ENCODE measurements at regions not wholly inside any gene's neighbourhood (a gene's known extent, or its start where the extent isn't known, plus 50 kb on each side); places are given as distances from the start of the nearest gene placed in this dataset.

DNA sequence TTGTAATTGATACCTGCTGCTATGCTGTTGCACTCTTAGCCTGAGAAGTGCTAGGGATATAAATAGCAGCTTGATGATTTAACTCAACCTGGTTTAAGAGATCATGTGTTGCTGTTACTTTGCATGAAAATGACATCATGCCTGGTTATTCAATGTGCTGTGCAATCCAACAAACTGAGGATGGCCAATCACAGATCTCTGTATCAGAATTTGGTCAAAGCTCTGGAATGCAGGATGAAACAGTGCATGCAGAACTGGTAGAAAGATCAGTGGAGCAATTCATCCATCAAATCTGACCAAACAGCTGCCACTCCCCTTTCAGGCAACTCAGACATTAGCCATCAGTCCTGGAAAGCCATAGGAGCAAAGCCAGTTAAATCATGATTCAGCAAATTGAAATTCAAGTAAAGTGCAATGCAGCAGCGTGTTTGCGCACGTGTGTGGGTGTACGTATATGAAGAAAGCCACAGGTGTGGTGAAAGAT is 160.3 kb upstream of the RASGEF1B start:
- no peaks in the 10 kb centered on the region for H3K9me3 Mint-ChIP-seq
- no peak overlapping the region for H3K4me3 Mint-ChIP-seq
- H3K27ac Mint-ChIP-seq, result no peak overlapping the region
- intact Hi-C loops (cut with micrococcal nuclease), result no loop called here
- no peaks in the 10 kb centered on the region for H3K4me1 Mint-ChIP-seq
- H3K36me3 ChIP-seq (ENCODE audit: control insufficient read depth, insufficient read depth, low read length), result no peaks in the 10 kb centered on the region
- peaks cover 0 to 3% of the 10 kb centered on the region in 2 donors for H3K27me3 Mint-ChIP-seq (ENCODE audit: low read depth in 2 of 2)
- H3K4me3 ChIP-seq (ENCODE audit: low read length), result no peak overlapping the region
- WGBS (ENCODE audit: insufficient coverage), result 67% methylated on average over 4 of the region's 4 CpGs
- H3K27me3 ChIP-seq (ENCODE audit: control insufficient read depth, insufficient read depth, low read length), result no peaks in the 10 kb centered on the region
- no peak overlapping the region for H3K27ac ChIP-seq (ENCODE audit: low read length)
- H3K9me3 ChIP-seq (ENCODE audit: control insufficient read depth, insufficient read depth, low read length), result no peaks in the 10 kb centered on the region
- ATAC-seq (no peak), DNase-seq (no peak)
- TF ChIP-seq, protein P1, sequence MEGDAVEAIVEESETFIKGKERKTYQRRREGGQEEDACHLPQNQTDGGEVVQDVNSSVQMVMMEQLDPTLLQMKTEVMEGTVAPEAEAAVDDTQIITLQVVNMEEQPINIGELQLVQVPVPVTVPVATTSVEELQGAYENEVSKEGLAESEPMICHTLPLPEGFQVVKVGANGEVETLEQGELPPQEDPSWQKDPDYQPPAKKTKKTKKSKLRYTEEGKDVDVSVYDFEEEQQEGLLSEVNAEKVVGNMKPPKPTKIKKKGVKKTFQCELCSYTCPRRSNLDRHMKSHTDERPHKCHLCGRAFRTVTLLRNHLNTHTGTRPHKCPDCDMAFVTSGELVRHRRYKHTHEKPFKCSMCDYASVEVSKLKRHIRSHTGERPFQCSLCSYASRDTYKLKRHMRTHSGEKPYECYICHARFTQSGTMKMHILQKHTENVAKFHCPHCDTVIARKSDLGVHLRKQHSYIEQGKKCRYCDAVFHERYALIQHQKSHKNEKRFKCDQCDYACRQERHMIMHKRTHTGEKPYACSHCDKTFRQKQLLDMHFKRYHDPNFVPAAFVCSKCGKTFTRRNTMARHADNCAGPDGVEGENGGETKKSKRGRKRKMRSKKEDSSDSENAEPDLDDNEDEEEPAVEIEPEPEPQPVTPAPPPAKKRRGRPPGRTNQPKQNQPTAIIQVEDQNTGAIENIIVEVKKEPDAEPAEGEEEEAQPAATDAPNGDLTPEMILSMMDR (IDR thresholded peaks at IDR 0.05), result no peak
- H3K36me3 Mint-ChIP-seq, result no peaks in the 10 kb centered on the region
- no peaks in the 10 kb centered on the region for H3K4me1 ChIP-seq (ENCODE audit: control insufficient read depth, insufficient read depth, low read length)

DNA sequence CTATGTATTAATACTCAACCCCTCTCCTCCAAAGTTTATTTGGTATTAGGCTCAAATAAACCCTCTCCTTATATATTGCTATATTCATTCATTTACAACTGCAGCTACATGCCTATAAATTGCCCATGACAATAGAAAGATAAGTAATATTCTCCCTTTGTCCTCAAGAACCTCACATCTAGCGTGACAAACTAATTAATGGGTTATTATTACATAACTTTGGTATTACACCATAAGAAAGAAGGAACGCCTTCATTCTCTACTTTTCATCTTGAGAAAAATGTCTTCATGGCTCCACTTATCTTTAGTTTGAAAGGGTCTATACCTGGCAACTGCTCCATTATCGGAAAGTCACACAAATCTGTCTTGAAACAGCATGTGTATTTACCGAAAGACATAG is 157.7 kb upstream of the RASGEF1B start:
- H3K4me1 Mint-ChIP-seq, result no peaks in the 10 kb centered on the region
- H3K4me1 ChIP-seq (ENCODE audit: control insufficient read depth, insufficient read depth, low read length), result no peaks in the 10 kb centered on the region
- H3K4me3 ChIP-seq (ENCODE audit: low read length), result no peak overlapping the region
- no peaks in the 10 kb centered on the region for H3K27me3 ChIP-seq (ENCODE audit: control insufficient read depth, insufficient read depth, low read length)
- intact Hi-C loops (cut with micrococcal nuclease), result no loop called here
- ATAC-seq (no peak), DNase-seq (no peak)
- TF ChIP-seq, protein P1 (IDR thresholded peaks at IDR 0.05), result no peak
- H3K9me3 ChIP-seq (ENCODE audit: control insufficient read depth, insufficient read depth, low read length), result no peaks in the 10 kb centered on the region
- no peak overlapping the region for H3K27ac ChIP-seq (ENCODE audit: low read length)
- no peaks in the 10 kb centered on the region for H3K9me3 Mint-ChIP-seq
- no peak overlapping the region for H3K4me3 Mint-ChIP-seq
- WGBS (ENCODE audit: insufficient coverage), result 88% methylated on average over 3 of the region's 4 CpGs
- H3K36me3 Mint-ChIP-seq, result no peaks in the 10 kb centered on the region
- H3K36me3 ChIP-seq (ENCODE audit: control insufficient read depth, insufficient read depth, low read length), result no peaks in the 10 kb centered on the region
- peaks cover 0 to 3% of the 10 kb centered on the region in 2 donors for H3K27me3 Mint-ChIP-seq (ENCODE audit: low read depth in 2 of 2)
- no peak overlapping the region for H3K27ac Mint-ChIP-seq

DNA sequence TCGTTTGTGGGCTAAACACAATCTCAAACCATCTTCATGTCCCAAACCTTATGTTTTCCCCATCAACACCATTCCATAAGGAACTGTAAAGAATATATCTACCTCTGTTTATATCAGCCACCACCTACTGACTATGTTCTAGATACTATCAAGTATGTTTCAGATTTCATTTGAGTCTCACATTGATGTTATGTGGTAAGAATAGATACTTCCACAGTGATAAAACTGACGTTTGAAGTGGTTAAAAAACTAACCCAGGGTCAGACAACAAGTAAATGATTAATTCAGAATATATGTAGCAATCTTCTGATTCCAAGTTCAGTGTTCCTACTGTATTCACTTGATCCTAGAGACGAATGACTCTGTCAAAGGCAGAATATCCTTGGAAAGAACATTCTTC is 156.8 kb upstream of the RASGEF1B start:
- H3K9me3 Mint-ChIP-seq, result no peaks in the 10 kb centered on the region
- TF ChIP-seq, protein P1 (IDR thresholded peaks at IDR 0.05), result no peak
- 89% methylated on average over 2 of the region's 3 CpGs for WGBS (ENCODE audit: insufficient coverage)

DNA sequence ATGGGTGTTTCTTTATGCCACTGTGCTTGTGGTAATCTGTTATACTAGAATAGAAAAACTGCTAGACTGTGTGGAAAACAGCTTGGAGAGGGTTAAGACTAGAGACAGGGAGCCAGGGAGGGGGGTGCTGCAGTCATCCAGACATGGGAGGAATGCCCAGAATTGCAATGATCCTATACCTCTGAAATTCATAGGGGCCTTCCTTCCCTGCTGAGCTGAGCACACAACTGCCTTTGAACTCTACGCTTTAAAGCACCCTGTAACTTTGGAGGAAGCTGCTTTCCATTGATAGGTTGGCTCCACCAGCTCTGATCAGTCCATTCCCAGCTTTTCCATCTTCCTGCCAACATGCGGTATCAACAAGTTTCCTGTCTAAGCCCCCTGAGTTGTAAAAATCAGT is 155.9 kb upstream of the RASGEF1B start:
- H3K4me3 ChIP-seq (ENCODE audit: low read length), result no peak overlapping the region
- H3K36me3 ChIP-seq (ENCODE audit: control insufficient read depth, insufficient read depth, low read length), result no peaks in the 10 kb centered on the region
- no peaks in the 10 kb centered on the region for H3K9me3 ChIP-seq (ENCODE audit: control insufficient read depth, insufficient read depth, low read length)
- Mint-ChIP-seq H3K27ac (no peak overlapping the region), H3K4me3 (no peak overlapping the region), H3K36me3 (no peaks in the 10 kb centered on the region), H3K27me3 (ENCODE audit: low read depth in 2 of 2) (peaks cover 0 to 3% of the 10 kb centered on the region in 2 donors), H3K4me1 (no peaks in the 10 kb centered on the region), H3K9me3 (no peaks in the 10 kb centered on the region)
- DNase-seq (no peak), ATAC-seq (no peak)
- intact Hi-C loops (cut with micrococcal nuclease), result no loop called here
- H3K27ac ChIP-seq (ENCODE audit: low read length), result no peak overlapping the region
- TF ChIP-seq, protein P1 (IDR thresholded peaks at IDR 0.05), result no peak
- WGBS (ENCODE audit: insufficient coverage), result 81% methylated on average over 2 of the region's 2 CpGs
- H3K4me1 ChIP-seq (ENCODE audit: control insufficient read depth, insufficient read depth, low read length), result no peaks in the 10 kb centered on the region
- H3K27me3 ChIP-seq (ENCODE audit: control insufficient read depth, insufficient read depth, low read length), result no peaks in the 10 kb centered on the region

More for the DNA sequence above, 156.8 kb upstream of the RASGEF1B start:
- DNase-seq, result no peak
- H3K9me3 ChIP-seq (ENCODE audit: control insufficient read depth, insufficient read depth, low read length), result no peaks in the 10 kb centered on the region
- H3K4me1 ChIP-seq (ENCODE audit: control insufficient read depth, insufficient read depth, low read length), result no peaks in the 10 kb centered on the region
- no peaks in the 10 kb centered on the region for H3K36me3 ChIP-seq (ENCODE audit: control insufficient read depth, insufficient read depth, low read length)
- Mint-ChIP-seq H3K4me3 (no peak overlapping the region), H3K27ac (no peak overlapping the region), H3K36me3 (no peaks in the 10 kb centered on the region), H3K27me3 (ENCODE audit: low read depth in 2 of 2) (peaks cover 0 to 3% of the 10 kb centered on the region in 2 donors), H3K4me1 (no peaks in the 10 kb centered on the region)
- ATAC-seq, result no peak
- no peaks in the 10 kb centered on the region for H3K27me3 ChIP-seq (ENCODE audit: control insufficient read depth, insufficient read depth, low read length)
- no peak overlapping the region for H3K27ac ChIP-seq (ENCODE audit: low read length)
- intact Hi-C loops (cut with micrococcal nuclease), result no loop called here
- no peak overlapping the region for H3K4me3 ChIP-seq (ENCODE audit: low read length)

Measured in natural killer cell (primary cell).